D721Med (cell line): ENCODE measurements at regions not wholly inside any gene's neighbourhood (a gene's known extent, or its start where the extent isn't known, plus 50 kb on each side); places are given as distances from the start of the nearest gene placed in this dataset.
"Not testable (repeated sequence)": the region's sequence is repeated elsewhere in the genome, so short reads cannot be mapped to it uniquely, and the experiment has no call there.

Experiments
- DNase-seq: peaks from one replicate; pipeline ENCODE4 v3.0.0; 2011; ENCODE audit warnings: low spot score; ENCODE audit not compliant: insufficient read length
- FAIRE-seq: peaks from 2 replicates; lab custom pipeline; 2011; peaks lifted over from hg19 to GRCh38; lab: Jason Lieb, UNC
- CTCF ChIP-seq: IDR thresholded peaks from 2 replicates; pipeline ENCODE4 v1.5.1; 2012; ENCODE audit warnings: mild to moderate bottlenecking, control low read depth; ENCODE audit not compliant: insufficient read depth; ENCODE audit errors: missing control alignments

DNA sequence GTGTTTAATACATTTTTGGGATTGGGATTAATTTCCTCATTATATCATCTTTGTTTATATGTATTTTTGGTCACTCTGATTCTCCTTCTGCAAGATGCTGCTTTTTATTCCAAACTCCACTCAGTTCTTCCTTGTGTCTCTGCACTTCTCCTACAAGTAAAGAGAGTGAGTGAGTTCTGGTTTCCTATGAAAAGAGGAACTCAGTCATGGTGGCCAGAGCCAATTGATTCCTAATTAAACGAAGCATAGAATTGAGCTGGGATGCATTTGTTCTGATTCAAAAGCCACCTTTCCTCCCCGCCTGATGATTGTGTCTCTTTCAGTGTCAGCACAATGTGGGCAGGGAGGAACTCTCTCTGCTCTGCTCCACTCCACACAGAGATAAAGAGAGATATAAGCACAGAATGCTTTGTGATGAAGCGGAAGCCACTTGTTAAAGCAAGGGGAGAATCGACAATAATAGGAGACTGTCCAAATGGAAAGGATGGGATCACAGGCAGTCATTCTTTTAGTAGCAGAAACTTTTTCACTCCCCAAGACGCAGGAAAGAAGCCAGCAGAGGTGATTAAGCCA, 121.3 kb upstream of the GOT2 start:
- DNase-seq = no peak
- no peak for TF ChIP-seq CTCF
- FAIRE-seq = no peak

DNA sequence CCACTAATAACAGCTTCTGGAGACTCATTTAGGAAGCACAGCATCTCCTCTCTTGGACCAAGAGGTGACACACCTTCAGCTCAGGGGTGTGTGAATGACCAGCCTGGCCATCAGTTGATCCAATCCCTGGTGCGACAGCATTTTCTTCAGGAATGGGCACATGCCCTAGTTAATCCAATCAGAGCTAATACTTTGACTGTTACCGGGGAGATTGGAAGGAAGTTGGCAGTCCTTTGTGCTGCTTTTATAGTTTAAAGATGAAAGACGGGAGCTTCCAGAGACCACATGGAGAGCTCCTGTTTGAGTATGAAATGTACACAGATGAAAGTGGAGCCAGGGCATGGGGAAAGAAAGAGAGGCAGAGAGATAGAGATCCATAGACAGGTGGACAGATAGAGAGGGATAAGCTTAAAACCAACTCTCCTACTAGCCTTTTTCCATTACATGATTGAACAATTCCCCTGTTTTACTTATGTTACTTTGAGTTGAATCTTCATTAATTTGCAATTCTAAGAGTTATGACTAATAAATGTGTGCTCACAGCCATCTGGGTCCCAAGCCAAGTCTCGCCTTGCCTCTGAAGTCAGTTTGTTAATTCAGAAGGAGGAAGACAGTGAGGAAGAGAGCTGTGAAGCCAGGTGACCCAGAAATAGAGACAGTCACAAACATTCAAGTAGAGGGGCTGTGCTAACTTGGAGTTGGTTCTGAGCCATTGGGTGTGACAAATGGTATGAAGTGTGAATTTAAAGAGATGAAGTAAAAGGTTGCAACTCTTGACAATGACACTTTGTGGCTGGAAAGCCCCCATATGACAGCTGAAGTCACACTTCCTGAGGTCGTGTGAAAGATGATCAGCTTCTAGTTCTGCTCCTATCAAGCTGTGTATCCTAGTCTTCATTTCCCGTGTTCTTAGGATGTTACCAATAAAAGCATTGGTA, 120.0 kb upstream of the GOT2 start:
- FAIRE-seq (no peak), DNase-seq (no peak)
- no peak for TF ChIP-seq CTCF

DNA sequence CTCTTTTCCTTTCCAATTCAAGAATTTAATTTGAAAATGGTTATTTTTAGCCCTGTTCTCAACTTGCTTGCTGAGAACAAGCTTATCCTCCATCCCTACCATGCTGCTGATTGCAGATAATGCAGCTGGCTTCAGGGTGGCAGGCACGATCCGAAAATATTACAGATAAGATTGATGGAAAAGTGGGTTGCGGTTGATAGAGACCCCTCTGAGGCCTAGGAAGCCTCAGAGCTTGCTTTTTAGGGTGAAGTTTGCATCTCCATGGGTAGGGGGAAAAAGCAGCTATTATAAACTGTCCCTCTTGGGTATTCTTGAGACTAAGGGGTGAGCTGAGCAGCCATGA, 116.5 kb upstream of the GOT2 start:
- FAIRE-seq = no peak
- DNase-seq = no peak
- TF ChIP-seq CTCF = no peak

- TF ChIP-seq CTCF = no peak
- FAIRE-seq (no peak), DNase-seq (no peak)
Measured at GRCh38 chr16:58850019-58850677, 116.0 kb upstream of the GOT2 start.

GRCh38 chr16:58848662-58849002, 114.5 kb upstream of the GOT2 start:
- TF ChIP-seq CTCF = no peak
- no peak for DNase-seq
- FAIRE-seq = no peak

GRCh38 chr16:58847902-58848661, 114.0 kb upstream of the GOT2 start:
- no peak for FAIRE-seq
- no peak for DNase-seq
- TF ChIP-seq CTCF = no peak

- FAIRE-seq, DNase-seq: not testable (repeated sequence)
Measured at GRCh38 chr16:58846226-58846625, 112.1 kb upstream of the GOT2 start.
